OCI-LY1 (cell line): ENCODE measurements at regions not wholly inside any gene's neighbourhood (a gene's known extent, or its start where the extent isn't known, plus 50 kb on each side); places are given as distances from the start of the nearest gene placed in this dataset.

Source experiments
- H2AFZ ChIP-seq: fragments of 200-600 bp; sonication (generic), shearing (Covaris generic); 2 replicates; pipeline ENCODE4 v1.6.0; 2014; ENCODE audit warnings: antibody characterized with exemption, mild to moderate bottlenecking, low read length
- H3F3A ChIP-seq: fragments of 200-600 bp; sonication (generic), shearing (Covaris generic); 2 replicates; pipeline ENCODE4 v1.6.0; 2014; ENCODE audit warnings: mild to moderate bottlenecking, antibody characterized with exemption, low read length, moderate library complexity; ENCODE audit not compliant: insufficient read depth
- H3K27ac ChIP-seq: fragments of 200-600 bp; sonication (generic); 2 replicates; pipeline ENCODE4 v1.5.1; 2014; ENCODE audit warnings: low read length, mixed run types, mild to moderate bottlenecking, low read depth; ENCODE audit not compliant: poor library complexity, severe bottlenecking
- H3K27me3 ChIP-seq: fragments of 200-600 bp; sonication (generic); 2 replicates; pipeline ENCODE4 v1.6.0; 2014; ENCODE audit warnings: antibody characterized with exemption, mild to moderate bottlenecking, low read length, moderate library complexity; ENCODE audit not compliant: insufficient read depth
- H3K36me3 ChIP-seq: fragments of 200-600 bp; sonication (generic); 2 replicates; pipeline ENCODE4 v1.6.1; 2014; ENCODE audit warnings: mild to moderate bottlenecking, antibody characterized with exemption, low read length, moderate library complexity, mixed read lengths; ENCODE audit not compliant: insufficient read depth
- H3K4me1 ChIP-seq: fragments of 200-600 bp; sonication (generic); 2 replicates; pipeline ENCODE4 v1.5.1; 2014; ENCODE audit warnings: mild to moderate bottlenecking, low read length, moderate library complexity; ENCODE audit not compliant: insufficient read depth, severe bottlenecking
- H3K4me2 ChIP-seq: fragments of 200-600 bp; sonication (generic), shearing (Covaris generic); 2 replicates; pipeline ENCODE4 v1.6.1; 2014; ENCODE audit warnings: low read length
- H3K4me3 ChIP-seq: fragments of 200-600 bp; sonication (generic); 2 replicates; pipeline ENCODE4 v1.5.1; 2014; ENCODE audit warnings: low read length, low read depth, mild to moderate bottlenecking, mixed read lengths; ENCODE audit not compliant: poor library complexity, severe bottlenecking
- H3K79me2 ChIP-seq: fragments of 200-600 bp; shearing (Covaris generic); 2 replicates; pipeline ENCODE4 v1.6.1; 2016; ENCODE audit warnings: mixed run types, low read length, mixed read lengths; ENCODE audit not compliant: insufficient read depth
- H3K9ac ChIP-seq: fragments of 200-600 bp; sonication (generic), shearing (Covaris generic); 2 replicates; pipeline ENCODE4 v1.6.1; 2014; ENCODE audit warnings: mild to moderate bottlenecking, low read length, mixed read lengths
- H3K9me2 ChIP-seq: fragments of 200-600 bp; sonication (generic), shearing (Covaris generic); 2 replicates; pipeline ENCODE4 v1.6.1; 2014; ENCODE audit warnings: low read depth, mild to moderate bottlenecking, low read length, mixed read lengths
- H3K9me3 ChIP-seq: fragments of 200-600 bp; shearing (Covaris generic); 2 replicates; pipeline ENCODE4 v1.6.1; 2014; ENCODE audit warnings: low read length, mixed read lengths
- H4K20me1 ChIP-seq: fragments of 200-600 bp; sonication (generic), shearing (Covaris generic); 2 replicates; pipeline ENCODE4 v1.6.0; 2016; ENCODE audit warnings: mild to moderate bottlenecking, low read length; ENCODE audit not compliant: insufficient read depth
- EZH2 ChIP-seq: fragments of 200-600 bp; sonication (generic), shearing (Covaris generic); IDR thresholded peaks from 2 replicates; pipeline ENCODE4 v1.8.0; 2017; ENCODE audit warnings: borderline replicate concordance, mixed run types, mild to moderate bottlenecking, antibody characterized with exemption, low read length, moderate library complexity, mixed read lengths
- TF ChIP-seq, protein P1 (sequence below): fragments of 200-600 bp; sonication (generic), shearing (Covaris generic); IDR thresholded peaks from 2 replicates; pipeline ENCODE4 v1.5.1; 2017; ENCODE audit warnings: mild to moderate bottlenecking, antibody characterized with exemption, low read length, moderate library complexity, mixed read lengths

DNA sequence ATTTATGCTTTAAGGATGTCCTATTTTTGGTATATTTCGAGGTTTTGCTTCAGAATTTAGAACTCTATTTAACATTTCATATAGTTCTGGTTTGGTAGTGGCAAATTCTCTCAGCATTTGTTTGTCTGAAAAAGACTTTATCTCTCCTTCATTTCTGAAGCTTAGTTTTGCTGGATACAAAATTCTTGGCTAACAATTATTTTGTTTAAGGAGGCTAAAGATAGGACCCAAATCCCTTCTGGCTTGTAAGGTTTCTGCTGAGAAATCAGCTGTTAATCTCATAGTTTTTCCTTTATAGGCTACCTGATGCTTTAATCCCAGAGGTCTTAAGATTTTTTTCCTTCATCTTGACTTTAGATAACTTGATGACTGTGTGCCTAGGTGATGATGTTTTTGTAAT is 162.7 kb upstream of the B3GAT2 start:
- Histone ChIP-seq H3K27ac (no peak overlapping the region), H3F3A (no peaks in the 10 kb centered on the region)

DNA sequence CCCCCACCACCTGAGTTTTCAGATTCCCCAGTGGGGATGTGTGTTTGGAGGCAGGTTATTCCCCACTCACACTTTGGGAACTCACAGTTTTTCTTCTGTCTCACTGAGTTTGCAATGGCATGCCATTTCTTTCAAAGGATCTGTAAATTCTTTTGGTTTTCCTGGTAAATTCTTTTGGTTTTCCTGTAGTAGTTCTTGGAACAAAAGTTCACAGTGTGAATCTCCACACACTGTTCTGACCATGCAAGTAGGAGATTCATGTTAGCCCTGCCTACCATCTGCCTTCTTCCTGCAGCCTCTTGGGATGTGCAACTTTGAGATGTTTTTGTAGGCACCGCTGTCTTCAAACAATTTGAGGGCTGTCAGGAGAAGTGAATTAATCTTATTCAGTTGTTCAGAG is 165.6 kb upstream of the OGFRL1 start:
- Histone ChIP-seq H3K27ac (no peak overlapping the region), H4K20me1 (no peaks in the 10 kb centered on the region), H3K9me3 (no peaks in the 10 kb centered on the region), H3K4me1 (no peaks in the 10 kb centered on the region), H3K4me3 (no peak overlapping the region), H3K27me3 (no peaks in the 10 kb centered on the region), H2AFZ (no peak overlapping the region), H3K9me2 (no peaks in the 10 kb centered on the region), H3K9ac (no peak overlapping the region), H3K4me2 (no peak overlapping the region), H3K79me2 (no peaks in the 10 kb centered on the region), H3K36me3 (no peaks in the 10 kb centered on the region), H3F3A (no peaks in the 10 kb centered on the region)
- TF ChIP-seq, protein P1, sequence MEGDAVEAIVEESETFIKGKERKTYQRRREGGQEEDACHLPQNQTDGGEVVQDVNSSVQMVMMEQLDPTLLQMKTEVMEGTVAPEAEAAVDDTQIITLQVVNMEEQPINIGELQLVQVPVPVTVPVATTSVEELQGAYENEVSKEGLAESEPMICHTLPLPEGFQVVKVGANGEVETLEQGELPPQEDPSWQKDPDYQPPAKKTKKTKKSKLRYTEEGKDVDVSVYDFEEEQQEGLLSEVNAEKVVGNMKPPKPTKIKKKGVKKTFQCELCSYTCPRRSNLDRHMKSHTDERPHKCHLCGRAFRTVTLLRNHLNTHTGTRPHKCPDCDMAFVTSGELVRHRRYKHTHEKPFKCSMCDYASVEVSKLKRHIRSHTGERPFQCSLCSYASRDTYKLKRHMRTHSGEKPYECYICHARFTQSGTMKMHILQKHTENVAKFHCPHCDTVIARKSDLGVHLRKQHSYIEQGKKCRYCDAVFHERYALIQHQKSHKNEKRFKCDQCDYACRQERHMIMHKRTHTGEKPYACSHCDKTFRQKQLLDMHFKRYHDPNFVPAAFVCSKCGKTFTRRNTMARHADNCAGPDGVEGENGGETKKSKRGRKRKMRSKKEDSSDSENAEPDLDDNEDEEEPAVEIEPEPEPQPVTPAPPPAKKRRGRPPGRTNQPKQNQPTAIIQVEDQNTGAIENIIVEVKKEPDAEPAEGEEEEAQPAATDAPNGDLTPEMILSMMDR: no peak
- TF ChIP-seq EZH2: no peak

More for the DNA sequence above, 162.7 kb upstream of the B3GAT2 start:
- no peaks in the 10 kb centered on the region for H3K79me2 ChIP-seq
- H3K4me1 ChIP-seq: no peaks in the 10 kb centered on the region
- H4K20me1 ChIP-seq: no peaks in the 10 kb centered on the region
- H3K4me2 ChIP-seq: no peak overlapping the region
- H3K4me3 ChIP-seq: no peak overlapping the region
- H3K9ac ChIP-seq: no peak overlapping the region
- H3K27me3 ChIP-seq: no peaks in the 10 kb centered on the region
- H3K9me2 ChIP-seq: no peaks in the 10 kb centered on the region
- no peak overlapping the region for H2AFZ ChIP-seq
- no peak for TF ChIP-seq EZH2
- no peaks in the 10 kb centered on the region for H3K36me3 ChIP-seq
- no peaks in the 10 kb centered on the region for H3K9me3 ChIP-seq

DNA sequence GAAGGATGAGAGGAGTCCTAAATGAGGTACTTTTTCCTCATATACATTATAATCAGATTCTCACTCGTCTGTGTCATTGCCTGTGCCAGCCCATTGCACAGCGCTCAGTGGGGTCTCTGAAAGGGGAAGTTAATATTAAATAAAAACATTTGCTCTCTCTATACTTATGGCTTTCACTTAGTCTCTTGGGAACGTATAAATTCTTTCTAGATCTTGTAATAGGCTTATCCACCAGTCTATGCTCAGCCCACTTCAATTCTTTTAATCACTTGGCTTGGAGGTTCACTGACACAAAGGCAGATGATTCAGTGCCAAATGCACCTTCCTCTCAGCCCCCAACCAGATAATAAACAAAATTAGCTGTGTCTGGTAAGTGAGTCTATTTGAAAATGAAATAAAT is 164.3 kb upstream of the OGFRL1 start:
- TF ChIP-seq EZH2: no peak
- TF ChIP-seq, protein P1: no peak
- no peak overlapping the region for H3K4me3 ChIP-seq
- no peaks in the 10 kb centered on the region for H3K27me3 ChIP-seq
- no peaks in the 10 kb centered on the region for H3K79me2 ChIP-seq
- no peak overlapping the region for H2AFZ ChIP-seq
- H4K20me1 ChIP-seq: no peaks in the 10 kb centered on the region
- no peaks in the 10 kb centered on the region for H3K36me3 ChIP-seq
- no peaks in the 10 kb centered on the region for H3K9me3 ChIP-seq
- no peak overlapping the region for H3K4me2 ChIP-seq
- H3F3A ChIP-seq: no peaks in the 10 kb centered on the region
- H3K9me2 ChIP-seq: no peaks in the 10 kb centered on the region
- no peak overlapping the region for H3K27ac ChIP-seq
- no peak overlapping the region for H3K9ac ChIP-seq
- no peaks in the 10 kb centered on the region for H3K4me1 ChIP-seq

DNA sequence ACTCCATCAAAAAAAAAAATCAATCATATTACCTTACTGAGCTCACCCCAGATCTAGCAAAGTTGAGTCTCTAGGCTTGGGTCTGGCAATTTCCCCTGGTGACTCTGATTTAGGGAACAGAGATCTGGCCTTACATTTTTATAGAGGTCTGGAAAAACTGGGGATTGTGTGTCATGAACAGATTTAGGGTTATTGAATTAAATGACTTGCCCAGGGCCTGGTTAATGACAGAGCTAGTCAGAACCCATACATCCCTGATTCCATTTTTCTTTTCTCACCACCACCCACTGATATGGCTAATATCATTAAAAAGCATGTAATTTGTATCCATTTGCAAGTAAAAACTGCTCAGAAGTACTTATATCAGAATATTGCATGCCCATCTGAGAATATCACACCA is 163.4 kb upstream of the OGFRL1 start:
- H3K36me3 ChIP-seq: no peaks in the 10 kb centered on the region
- no peak overlapping the region for H3K4me3 ChIP-seq
- no peaks in the 10 kb centered on the region for H3K9me3 ChIP-seq
- no peaks in the 10 kb centered on the region for H3K4me1 ChIP-seq
- no peaks in the 10 kb centered on the region for H3K9me2 ChIP-seq
- no peaks in the 10 kb centered on the region for H3F3A ChIP-seq
- H3K27ac ChIP-seq: no peak overlapping the region
- no peak overlapping the region for H3K9ac ChIP-seq
- H3K79me2 ChIP-seq: no peaks in the 10 kb centered on the region
- H3K27me3 ChIP-seq: no peaks in the 10 kb centered on the region
- TF ChIP-seq, protein P1: no peak
- no peak for TF ChIP-seq EZH2
- no peak overlapping the region for H3K4me2 ChIP-seq
- no peaks in the 10 kb centered on the region for H4K20me1 ChIP-seq
- H2AFZ ChIP-seq: no peak overlapping the region
